GM12878 (cell line): ENCODE measurements at regions not wholly inside any gene's neighbourhood (a gene's known extent, or its start where the extent isn't known, plus 50 kb on each side); places are given as distances from the start of the nearest gene placed in this dataset.

Experiments
- ATAC-seq: fragments of 200-7000 bp; cut with Tn5 transposase; 3 replicates; pipeline ENCODE4 v1.9.1; 2020; ENCODE audit warnings: mild to moderate bottlenecking, moderate library complexity
- BruUV-seq: library from RNA; stranded (reverse); fragments of 400-500 nt; replicated peaks from 2 replicates; lab custom pipeline; 2021; lab: Mats Ljungman, UMichigan
- CTCF ChIA-PET: fragments of 300-600 bp; sonication (Branson Sonifier 250); formaldehyde crosslinking; extraction: SDS; loops from one replicate; lab custom pipeline; 2021; ENCODE audit warnings: inconsistent platforms; lab: Yijun Ruan, JAX
- POLR2A ChIA-PET: fragments of 350-600 bp; formaldehyde crosslinking; extraction: SDS; loops from one replicate; lab custom pipeline; 2021; ENCODE audit warnings: inconsistent platforms; lab: Charles Lee
- RAD21 ChIA-PET: fragments of 300-600 bp; sonication (Branson Sonifier 250); formaldehyde crosslinking; loops from one replicate; lab custom pipeline; 2023; ENCODE audit warnings: antibody characterized with exemption; ENCODE audit not compliant: unreplicated experiment; lab: Charles Lee
- SMC1A ChIA-PET: fragments of 300-600 bp; sonication (Branson Sonifier 250); formaldehyde crosslinking; loops from one replicate; lab custom pipeline; 2023; ENCODE audit not compliant: unreplicated experiment, uncharacterized antibody; lab: Charles Lee
- DNase-seq: peaks from one replicate; pipeline ENCODE4 v3.0.0-alpha.2; 2011; ENCODE audit warnings: low read depth, low spot score
- FAIRE-seq: peaks from 3 replicates; lab custom pipeline; 2011; peaks lifted over from hg19 to GRCh38; lab: Jason Lieb, UNC
- H2AFZ ChIP-seq: 2 replicates; pipeline ENCODE4 v1.6.0; 2011; ENCODE audit warnings: low read depth, low read length, control low read depth; ENCODE audit not compliant: control insufficient read depth
- H3K27ac ChIP-seq: 2 replicates; pipeline ENCODE4 v1.5.1; 2011; ENCODE audit warnings: control low read depth; ENCODE audit not compliant: control insufficient read depth, insufficient read depth
- H3K27me3 ChIP-seq, 2 experiments: replicated peaks in 1 of 2; 2 replicates each; pipeline versions ENCODE4 v1.6.0 to v1.6.1; 2011; ENCODE audit warnings: low read length in 1 of 2; ENCODE audit not compliant: control insufficient read depth in 2 of 2, insufficient read depth in 2 of 2
- H3K36me3 ChIP-seq, 2 experiments: 2 replicates each; pipeline ENCODE4 v1.5.1; 2011; ENCODE audit warnings: low read length in 1 of 2; ENCODE audit not compliant: control insufficient read depth in 2 of 2, insufficient read depth in 2 of 2
- H3K4me1 ChIP-seq: 2 replicates; pipeline ENCODE4 v1.6.1; 2011; ENCODE audit warnings: mild to moderate bottlenecking, low read length, moderate library complexity, mixed read lengths; ENCODE audit not compliant: control insufficient read depth, insufficient read depth
- H3K4me2 ChIP-seq: 2 replicates; pipeline ENCODE4 v1.6.0; 2011; ENCODE audit warnings: control low read depth; ENCODE audit not compliant: control insufficient read depth, insufficient read depth
- H3K4me3 ChIP-seq: fragments of 200-600 bp; sonication (generic); 2 replicates; pipeline ENCODE4 v1.5.1; 2016
- H3K79me2 ChIP-seq: 2 replicates; pipeline ENCODE4 v1.6.0; 2011; ENCODE audit warnings: low read length; ENCODE audit not compliant: control insufficient read depth, insufficient read depth
- H3K9ac ChIP-seq: 2 replicates; pipeline ENCODE4 v1.8.0; 2011; ENCODE audit warnings: low read length, control low read depth, mixed read lengths; ENCODE audit not compliant: control insufficient read depth, insufficient read depth
- H3K9me3 ChIP-seq: replicated peaks from 3 replicates; pipeline ENCODE4 v1.5.1; 2011; ENCODE audit warnings: mild to moderate bottlenecking, low read length; ENCODE audit not compliant: control insufficient read depth, insufficient read depth
- H4K20me1 ChIP-seq: 2 replicates; pipeline ENCODE4 v1.6.0; 2011; ENCODE audit not compliant: control insufficient read depth, insufficient read depth
- CBX3 ChIP-seq: fragments of 200-600 bp; sonication (generic); IDR thresholded peaks from 2 replicates; pipeline ENCODE4 v1.6.1; 2016; ENCODE audit warnings: low read depth, borderline replicate concordance
- EZH2 ChIP-seq: IDR thresholded peaks from 2 replicates; pipeline ENCODE4 v1.6.1; 2012; ENCODE audit warnings: low read depth, mild to moderate bottlenecking, control low read depth, inconsistent platforms, low read length, borderline replicate concordance; ENCODE audit not compliant: control insufficient read depth
- NFIC ChIP-seq: IDR thresholded peaks from 2 replicates; pipeline ENCODE4 v1.6.1; 2012; ENCODE audit warnings: low read depth, mild to moderate bottlenecking, inconsistent platforms, low read length, moderate library complexity
- POLR2AphosphoS5 ChIP-seq: IDR thresholded peaks from 2 replicates; pipeline ENCODE4 v1.6.1; 2011; ENCODE audit warnings: mild to moderate bottlenecking, low read length, inconsistent platforms
- RB1 ChIP-seq: fragments of 450-650 bp; formaldehyde crosslinking; IDR thresholded peaks from 2 replicates; pipeline ENCODE4 v1.6.1; 2017; ENCODE audit warnings: mild to moderate bottlenecking, borderline replicate concordance
- RFX5 ChIP-seq: IDR thresholded peaks from 2 replicates; pipeline ENCODE4 v1.6.1; 2011; ENCODE audit warnings: low read depth, low read length, improper control_type of control experiment
- SMARCA5 ChIP-seq: fragments of 450-650 bp; IDR thresholded peaks from 2 replicates; pipeline ENCODE4 v1.6.1; 2017; ENCODE audit warnings: mild to moderate bottlenecking
- WGBS: methylation state at CpG from one replicate; pipeline ENCODE4 v1.1.6; 2016; ENCODE audit warnings: low lambda C conversion rate; ENCODE audit not compliant: insufficient replicate concordance, insufficient coverage; ENCODE audit errors: missing lambda C conversion rate; 5-methylcytosine and 5-hydroxymethylcytosine counted together
- in situ Hi-C: fragments of 300-500 bp; cut with MboI; formaldehyde crosslinking; loops from 9 replicates; pipeline ENCODE4 v1.14.3; 2018; ENCODE audit warnings: mixed read lengths
- intact Hi-C: fragments of 100-400 bp; cut with micrococcal nuclease; formaldehyde crosslinking; loops from one replicate; pipeline ENCODE4 v1.14.2; 2022; ENCODE audit not compliant: unreplicated experiment
- TF ChIP-seq, protein P1 (sequence below): fragments of 450-650 bp; IDR thresholded peaks from 2 replicates; pipeline ENCODE4 v1.6.1; 2016; ENCODE audit warnings: mild to moderate bottlenecking
- TF ChIP-seq, protein P2 (sequence below): IDR thresholded peaks from 2 replicates; pipeline ENCODE4 v1.6.1; 2011; ENCODE audit warnings: mild to moderate bottlenecking, low read depth, low read length, moderate library complexity; ENCODE audit not compliant: insufficient replicate concordance

DNA sequence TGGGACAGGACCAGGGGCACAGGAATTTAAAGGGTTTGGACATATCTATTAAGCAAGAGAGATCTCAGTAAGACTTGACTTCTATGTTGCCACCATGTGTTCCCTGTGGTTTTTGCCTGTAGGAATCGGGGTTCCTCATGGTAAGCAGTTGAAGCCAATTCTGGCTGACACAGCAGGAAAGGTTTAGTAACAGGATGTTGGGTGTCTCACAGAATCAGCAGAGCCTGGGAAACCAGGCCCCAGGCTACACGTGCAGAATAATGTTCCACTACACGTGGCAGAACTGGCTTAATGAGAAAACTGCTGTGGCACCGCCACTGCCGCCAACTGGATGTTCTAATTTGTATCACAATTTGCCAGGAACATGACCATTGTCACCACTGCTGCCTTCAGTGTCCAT, 264.6 kb upstream of the PLET1 start:
- Histone ChIP-seq H3K4me1 (peaks cover 6% of the 10 kb centered on the region; the same call in 1 of the 2 replicates), H3K27ac (no peak overlapping the region), H3K27me3 (peaks cover 0 to 3% of the 10 kb centered on the region in 2 experiments; a peak in 1 of 4 replicates), H3K36me3 (no peaks in the 10 kb centered on the region), H3K79me2 (no peaks in the 10 kb centered on the region)
- in situ Hi-C loops = no loop called here
- ATAC-seq = no peak
- no TSS peak for BruUV-seq
- POLR2A ChIA-PET = no interaction called here
- intact Hi-C loops = no loop called here
- TF ChIP-seq EZH2 (no peak), CBX3 (no peak), SMARCA5 (no peak), RFX5 (no peak)
- TF ChIP-seq, protein P1, sequence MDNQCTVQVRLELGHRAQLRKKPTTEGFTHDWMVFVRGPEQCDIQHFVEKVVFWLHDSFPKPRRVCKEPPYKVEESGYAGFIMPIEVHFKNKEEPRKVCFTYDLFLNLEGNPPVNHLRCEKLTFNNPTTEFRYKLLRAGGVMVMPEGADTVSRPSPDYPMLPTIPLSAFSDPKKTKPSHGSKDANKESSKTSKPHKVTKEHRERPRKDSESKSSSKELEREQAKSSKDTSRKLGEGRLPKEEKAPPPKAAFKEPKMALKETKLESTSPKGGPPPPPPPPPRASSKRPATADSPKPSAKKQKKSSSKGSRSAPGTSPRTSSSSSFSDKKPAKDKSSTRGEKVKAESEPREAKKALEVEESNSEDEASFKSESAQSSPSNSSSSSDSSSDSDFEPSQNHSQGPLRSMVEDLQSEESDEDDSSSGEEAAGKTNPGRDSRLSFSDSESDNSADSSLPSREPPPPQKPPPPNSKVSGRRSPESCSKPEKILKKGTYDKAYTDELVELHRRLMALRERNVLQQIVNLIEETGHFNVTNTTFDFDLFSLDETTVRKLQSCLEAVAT = no peak
- TF ChIP-seq, all 136 proteins: peak for 0
- Histone ChIP-seq H3K4me3 (no peak overlapping the region), H3K9me3 (no peaks in the 10 kb centered on the region), H3K9ac (no peak overlapping the region), H3K4me2 (no peak overlapping the region), H2AFZ (no peak overlapping the region), H4K20me1 (no peaks in the 10 kb centered on the region)
- DNase-seq (no peak), FAIRE-seq (no peak)
- ChIA-PET CTCF (interaction anchor here (1.3 kb wide), 1 partner anchor 31 kb away, joined by 3 read pairs; no protein-coding TSS in a partner anchor), RAD21 (no interaction called here), SMC1A (no interaction called here)
- WGBS = 51% methylated on average over 5 of the region's 5 CpGs

DNA sequence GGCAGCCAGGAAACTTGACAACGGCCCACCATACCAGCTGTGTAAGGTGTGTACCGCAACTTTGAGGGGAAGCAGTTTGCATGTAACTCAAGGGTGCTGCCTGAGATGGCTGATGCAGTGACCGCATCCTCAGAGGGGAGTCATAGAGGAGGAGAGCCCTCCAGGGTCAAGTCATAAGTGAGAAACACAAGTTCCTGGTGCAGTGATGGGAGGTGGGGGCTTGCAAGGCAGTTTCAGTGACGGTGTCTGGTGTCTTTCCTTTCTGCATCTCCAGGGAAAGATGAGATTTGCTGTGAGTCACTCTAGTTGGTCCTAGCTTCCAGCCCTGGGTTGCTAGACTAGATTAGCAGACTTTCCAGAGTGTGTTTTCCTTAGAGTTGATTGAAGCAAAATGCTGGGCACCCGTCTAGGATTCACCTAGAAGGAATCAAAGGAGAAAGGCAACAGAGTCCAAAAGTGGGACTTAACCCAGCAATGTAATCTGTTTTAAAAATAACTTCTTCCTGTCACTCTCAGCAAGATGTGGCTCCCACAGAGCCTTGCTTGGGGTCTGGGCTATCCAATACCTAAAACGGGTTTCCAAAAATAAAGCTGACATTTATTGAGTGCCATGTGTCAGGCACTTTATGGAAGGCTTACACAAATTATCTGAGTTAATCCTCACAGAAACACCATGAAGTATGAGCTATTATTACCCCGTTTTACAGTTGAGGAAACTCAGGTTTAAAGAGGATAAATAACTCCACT, 265.4 kb upstream of the PLET1 start:
- H3K9me3 ChIP-seq = no peaks in the 10 kb centered on the region
- 6% methylated on average over 7 of the region's 7 CpGs for WGBS
- DNase-seq (no peak), FAIRE-seq (peak; percentile 82), ATAC-seq (no peak)
- no TSS peak for BruUV-seq
- peaks cover 0 to 3% of the 10 kb centered on the region in 2 experiments; a peak in 1 of 4 replicates for H3K27me3 ChIP-seq
- SMC1A ChIA-PET = no interaction called here
- TF ChIP-seq POLR2AphosphoS5 = no peak
- TF ChIP-seq, protein P2, sequence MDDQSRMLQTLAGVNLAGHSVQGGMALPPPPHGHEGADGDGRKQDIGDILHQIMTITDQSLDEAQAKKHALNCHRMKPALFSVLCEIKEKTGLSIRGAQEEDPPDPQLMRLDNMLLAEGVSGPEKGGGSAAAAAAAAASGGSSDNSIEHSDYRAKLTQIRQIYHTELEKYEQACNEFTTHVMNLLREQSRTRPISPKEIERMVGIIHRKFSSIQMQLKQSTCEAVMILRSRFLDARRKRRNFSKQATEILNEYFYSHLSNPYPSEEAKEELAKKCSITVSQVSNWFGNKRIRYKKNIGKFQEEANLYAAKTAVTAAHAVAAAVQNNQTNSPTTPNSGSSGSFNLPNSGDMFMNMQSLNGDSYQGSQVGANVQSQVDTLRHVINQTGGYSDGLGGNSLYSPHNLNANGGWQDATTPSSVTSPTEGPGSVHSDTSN = no peak
- no peak for TF ChIP-seq NFIC
- TF ChIP-seq RB1 = no peak
- POLR2A ChIA-PET = no interaction called here
- CTCF ChIA-PET = no interaction called here
- no peak overlapping the region for H3K27ac ChIP-seq
- no peak overlapping the region for H3K4me2 ChIP-seq
- RAD21 ChIA-PET = no interaction called here
- peaks cover 6% of the 10 kb centered on the region; the same call in 1 of the 2 replicates for H3K4me1 ChIP-seq
- no peaks in the 10 kb centered on the region for H4K20me1 ChIP-seq
- no peaks in the 10 kb centered on the region for H3K36me3 ChIP-seq
- no peak overlapping the region for H3K4me3 ChIP-seq
- no peak overlapping the region for H3K9ac ChIP-seq
- in situ Hi-C loops (no loop called here), intact Hi-C loops (no loop called here)
- H2AFZ ChIP-seq = no peak overlapping the region
- no peaks in the 10 kb centered on the region for H3K79me2 ChIP-seq
